Progenitor cell of endocrine pancreas (in vitro differentiated cells): ENCODE measurements at regions not wholly inside any gene's neighbourhood (a gene's known extent, or its start where the extent isn't known, plus 50 kb on each side); places are given as distances from the start of the nearest gene placed in this dataset.

Source experiments
- DNase-seq: peaks from one replicate; pipeline ENCODE4 v3.0.0; 2021; ENCODE audit warnings: low spot score; ENCODE audit not compliant: unreplicated experiment
- H3K27ac Mint-ChIP-seq: 2 replicates; pipeline ENCODE4 v1.8.0; 2021; ENCODE audit warnings: mild to moderate bottlenecking, moderate library complexity, mixed read lengths
- H3K27me3 Mint-ChIP-seq: 2 replicates; pipeline ENCODE4 v1.8.0; 2021; ENCODE audit warnings: mixed read lengths
- H3K36me3 Mint-ChIP-seq: 2 replicates; pipeline ENCODE4 v1.8.0; 2022; ENCODE audit warnings: mixed read lengths; ENCODE audit not compliant: insufficient read depth
- H3K4me1 Mint-ChIP-seq: 2 replicates; pipeline ENCODE4 v1.8.0; 2021; ENCODE audit warnings: low read depth, mixed read lengths
- H3K4me3 Mint-ChIP-seq: 2 replicates; pipeline ENCODE4 v1.8.0; 2021; ENCODE audit warnings: low read depth, mild to moderate bottlenecking, moderate library complexity, mixed read lengths
- H3K9me3 Mint-ChIP-seq: 2 replicates; pipeline ENCODE4 v1.8.0; 2021; ENCODE audit warnings: low read depth, mixed read lengths
- TF ChIP-seq, protein P1 (sequence below): fragments of 200-600 bp; sonication (generic); IDR thresholded peaks from one replicate; pipeline ENCODE4 v1.5.0; 2021; ENCODE audit warnings: antibody characterized with exemption, mild to moderate bottlenecking; ENCODE audit not compliant: unreplicated experiment

DNA sequence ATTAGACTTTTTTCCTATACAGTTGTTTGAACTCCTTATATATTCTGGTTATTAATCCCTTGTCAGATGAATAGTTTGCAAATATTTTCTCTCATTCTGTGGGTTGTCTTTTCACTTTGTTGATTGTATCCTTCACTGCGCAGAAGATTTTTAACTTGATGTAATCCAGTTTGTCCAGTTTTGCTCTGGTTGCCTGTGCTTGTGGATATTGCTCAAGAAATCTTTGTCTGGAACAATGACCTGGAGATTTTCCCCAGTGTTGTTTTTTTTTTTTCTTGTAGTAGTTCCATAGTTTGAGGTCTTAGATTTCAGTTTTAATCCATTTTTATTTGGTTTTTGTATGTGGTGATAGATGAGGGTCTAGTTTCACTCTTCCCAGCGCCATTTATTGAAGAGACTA, 289.8 kb upstream of the SPOCK3 start:
- TF ChIP-seq, protein P1, sequence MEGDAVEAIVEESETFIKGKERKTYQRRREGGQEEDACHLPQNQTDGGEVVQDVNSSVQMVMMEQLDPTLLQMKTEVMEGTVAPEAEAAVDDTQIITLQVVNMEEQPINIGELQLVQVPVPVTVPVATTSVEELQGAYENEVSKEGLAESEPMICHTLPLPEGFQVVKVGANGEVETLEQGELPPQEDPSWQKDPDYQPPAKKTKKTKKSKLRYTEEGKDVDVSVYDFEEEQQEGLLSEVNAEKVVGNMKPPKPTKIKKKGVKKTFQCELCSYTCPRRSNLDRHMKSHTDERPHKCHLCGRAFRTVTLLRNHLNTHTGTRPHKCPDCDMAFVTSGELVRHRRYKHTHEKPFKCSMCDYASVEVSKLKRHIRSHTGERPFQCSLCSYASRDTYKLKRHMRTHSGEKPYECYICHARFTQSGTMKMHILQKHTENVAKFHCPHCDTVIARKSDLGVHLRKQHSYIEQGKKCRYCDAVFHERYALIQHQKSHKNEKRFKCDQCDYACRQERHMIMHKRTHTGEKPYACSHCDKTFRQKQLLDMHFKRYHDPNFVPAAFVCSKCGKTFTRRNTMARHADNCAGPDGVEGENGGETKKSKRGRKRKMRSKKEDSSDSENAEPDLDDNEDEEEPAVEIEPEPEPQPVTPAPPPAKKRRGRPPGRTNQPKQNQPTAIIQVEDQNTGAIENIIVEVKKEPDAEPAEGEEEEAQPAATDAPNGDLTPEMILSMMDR = no peak
- H3K27me3 Mint-ChIP-seq = no peaks in the 10 kb centered on the region
- no peaks in the 10 kb centered on the region for H3K36me3 Mint-ChIP-seq
- H3K4me1 Mint-ChIP-seq = no peaks in the 10 kb centered on the region
- no peak overlapping the region for H3K4me3 Mint-ChIP-seq
- H3K27ac Mint-ChIP-seq = no peak overlapping the region
- no peak for DNase-seq
- H3K9me3 Mint-ChIP-seq = no peaks in the 10 kb centered on the region

GRCh38 chr4:167537761-167538160, 303.5 kb upstream of the SPOCK3 start:
- TF ChIP-seq, protein P1 = no peak

DNA sequence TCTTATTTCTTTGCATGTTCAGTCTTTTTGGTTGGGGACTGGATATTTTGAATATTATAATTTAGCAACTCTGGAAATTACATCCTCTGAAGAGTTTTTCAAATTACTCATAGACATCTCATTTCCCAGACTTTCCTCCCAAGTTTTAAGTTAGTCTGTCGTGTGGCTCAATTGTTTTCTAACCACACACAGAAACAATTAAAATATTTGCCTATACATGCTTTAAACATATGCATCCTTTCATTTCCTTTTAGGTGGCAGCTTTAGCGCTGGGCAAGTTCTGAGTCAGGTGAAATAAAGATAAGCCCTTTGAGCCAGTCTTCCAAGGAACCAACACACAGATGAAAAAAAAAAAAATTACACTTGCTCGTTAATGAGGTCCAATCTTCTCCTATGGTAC, 307.0 kb upstream of the SPOCK3 start:
- TF ChIP-seq, protein P1 = no peak
- H3K27me3 Mint-ChIP-seq = no peaks in the 10 kb centered on the region
- no peaks in the 10 kb centered on the region for H3K4me1 Mint-ChIP-seq
- H3K9me3 Mint-ChIP-seq = peaks cover 7% of the 10 kb centered on the region
- no peak overlapping the region for H3K4me3 Mint-ChIP-seq
- H3K27ac Mint-ChIP-seq = no peak overlapping the region
- DNase-seq = no peak
- no peaks in the 10 kb centered on the region for H3K36me3 Mint-ChIP-seq

More at GRCh38 chr4:167537761-167538160, 303.5 kb upstream of the SPOCK3 start:
- no peaks in the 10 kb centered on the region for H3K27me3 Mint-ChIP-seq
- H3K4me3 Mint-ChIP-seq = no peak overlapping the region
- no peaks in the 10 kb centered on the region for H3K9me3 Mint-ChIP-seq
- no peak overlapping the region for H3K27ac Mint-ChIP-seq
- no peaks in the 10 kb centered on the region for H3K4me1 Mint-ChIP-seq
- H3K36me3 Mint-ChIP-seq = no peaks in the 10 kb centered on the region
- DNase-seq = no peak

DNA sequence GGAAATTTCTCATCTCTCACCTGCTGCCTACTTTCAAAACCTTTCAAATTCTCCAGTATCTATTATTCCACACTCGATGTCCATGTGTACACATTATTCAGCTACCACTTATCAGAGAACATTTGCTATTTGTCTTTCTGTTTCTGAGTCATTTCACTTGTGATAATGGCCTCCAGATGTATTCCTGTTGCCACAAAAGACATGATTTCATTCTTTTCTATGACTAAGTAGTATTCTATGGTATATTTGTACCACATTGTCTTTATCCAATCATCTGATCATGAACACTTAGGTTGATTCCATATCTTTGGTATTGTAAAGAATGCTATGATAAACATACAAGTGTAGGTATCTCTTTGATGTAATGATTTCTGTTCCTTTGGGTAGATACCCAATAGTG, 310.1 kb upstream of the SPOCK3 start:
- TF ChIP-seq, protein P1 = no peak
- Mint-ChIP-seq H3K27ac (no peak overlapping the region), H3K36me3 (no peaks in the 10 kb centered on the region), H3K9me3 (peaks cover 7% of the 10 kb centered on the region), H3K27me3 (no peaks in the 10 kb centered on the region), H3K4me1 (no peaks in the 10 kb centered on the region), H3K4me3 (no peak overlapping the region)
- no peak for DNase-seq

DNA sequence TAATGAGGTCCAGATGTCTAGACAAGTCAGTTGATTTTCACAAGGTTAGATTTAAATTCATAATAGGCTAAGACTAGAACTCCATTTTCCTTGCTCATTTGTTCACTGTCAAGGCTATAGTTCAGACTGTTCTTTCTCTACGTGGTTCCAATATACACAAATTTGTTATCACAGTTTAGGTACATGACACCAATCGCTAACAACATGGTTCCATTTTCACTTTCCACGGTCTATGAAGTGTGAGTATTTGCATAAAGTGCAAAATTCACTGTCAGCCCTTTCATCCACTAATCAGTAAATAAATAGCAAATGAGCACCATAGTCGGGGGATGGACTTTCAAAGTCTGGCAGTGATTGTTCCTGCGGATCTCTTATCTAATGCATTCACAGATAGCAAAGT, 315.7 kb upstream of the SPOCK3 start:
- H3K36me3 Mint-ChIP-seq = no peaks in the 10 kb centered on the region
- TF ChIP-seq, protein P1 = no peak
- H3K4me3 Mint-ChIP-seq = no peak overlapping the region
- no peaks in the 10 kb centered on the region for H3K27me3 Mint-ChIP-seq
- H3K27ac Mint-ChIP-seq = no peak overlapping the region
- no peak for DNase-seq
- peaks cover 6% of the 10 kb centered on the region for H3K9me3 Mint-ChIP-seq
- H3K4me1 Mint-ChIP-seq = peaks cover 13% of the 10 kb centered on the region
